AG04450 (cell line): ENCODE measurements at regions not wholly inside any gene's neighbourhood (a gene's known extent, or its start where the extent isn't known, plus 50 kb on each side); places are given as distances from the start of the nearest gene placed in this dataset.
A peak's percentile ranks its signal among the peaks of the same experiment; 100 is the strongest.

Experiments
- CTCF ChIA-PET: fragments of 300-600, 350-600 bp; formaldehyde crosslinking; extraction: SDS; loops from one replicate; lab custom pipeline; 2022; ENCODE audit warnings: antibody characterized with exemption, inconsistent platforms; lab: Charles Lee
- POLR2A ChIA-PET: fragments of 350-600 bp; formaldehyde crosslinking; extraction: SDS; loops from one replicate; lab custom pipeline; 2021; ENCODE audit warnings: antibody characterized with exemption, inconsistent platforms; lab: Yijun Ruan, JAX
- DNase-seq: peaks from one replicate; pipeline ENCODE4 v3.0.0-alpha.2; 2011; ENCODE audit warnings: low read depth, low spot score
- H3K27ac ChIP-seq: one replicate; pipeline ENCODE4 v1.5.1; 2012; ENCODE audit warnings: low read depth, low read length, control low read depth
- H3K27me3 ChIP-seq: one replicate; pipeline ENCODE4 v1.6.0; 2012; ENCODE audit warnings: low read length; ENCODE audit not compliant: control insufficient read depth, insufficient read depth
- H3K4me3 ChIP-seq: 2 replicates; pipeline ENCODE4 v1.5.1; 2011; ENCODE audit warnings: mild to moderate bottlenecking, low read depth, low read length, control low read depth
- H3K9me3 ChIP-seq: 2 replicates; pipeline ENCODE4 v1.5.1; 2012; ENCODE audit warnings: low read length; ENCODE audit not compliant: control insufficient read depth, insufficient read depth
- TF ChIP-seq, protein P1 (sequence below): IDR thresholded peaks from 2 replicates; pipeline ENCODE4 v1.5.1; 2011; ENCODE audit warnings: low read depth, low read length, control low read depth, inconsistent platforms

DNA sequence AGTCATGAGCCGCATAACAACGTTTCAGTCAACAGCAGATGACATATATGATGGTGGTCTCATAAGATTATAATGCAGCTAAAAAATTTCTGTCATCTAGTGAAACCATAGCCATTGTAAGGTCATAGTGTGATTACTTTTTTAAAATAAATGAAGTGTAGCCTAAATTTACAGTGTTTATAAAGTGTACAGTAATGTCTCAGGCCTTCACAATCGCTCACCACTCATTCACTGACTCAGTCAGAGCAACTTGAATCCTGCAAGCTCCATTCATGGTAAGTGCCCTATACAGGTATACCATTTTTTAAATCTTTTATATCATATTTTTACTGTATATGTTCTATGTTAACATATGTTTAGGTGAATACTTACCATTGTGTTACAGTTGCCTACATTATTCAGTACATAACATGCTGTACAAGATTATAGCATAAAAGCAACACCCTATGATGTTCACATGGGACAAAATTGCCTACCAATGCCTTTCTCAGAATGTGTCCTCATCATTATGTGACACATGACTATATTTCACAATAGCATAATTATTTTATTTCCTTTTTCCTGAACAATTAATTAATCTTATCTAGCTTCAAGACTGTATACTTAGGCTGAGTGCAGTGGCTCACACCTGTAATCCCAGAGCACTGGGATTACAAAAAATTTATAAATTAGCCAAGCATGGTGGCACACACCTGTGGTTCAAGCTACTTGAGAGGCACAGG is 1115.9 kb upstream of the ZEB2 start:
- DNase-seq, result peak; percentile 36
- Histone ChIP-seq H3K27ac (no peak overlapping the region), H3K27me3 (no peaks in the 10 kb centered on the region), H3K4me3 (no peak overlapping the region), H3K9me3 (no peaks in the 10 kb centered on the region)
- CTCF ChIA-PET, result no interaction called here
- TF ChIP-seq, protein P1, sequence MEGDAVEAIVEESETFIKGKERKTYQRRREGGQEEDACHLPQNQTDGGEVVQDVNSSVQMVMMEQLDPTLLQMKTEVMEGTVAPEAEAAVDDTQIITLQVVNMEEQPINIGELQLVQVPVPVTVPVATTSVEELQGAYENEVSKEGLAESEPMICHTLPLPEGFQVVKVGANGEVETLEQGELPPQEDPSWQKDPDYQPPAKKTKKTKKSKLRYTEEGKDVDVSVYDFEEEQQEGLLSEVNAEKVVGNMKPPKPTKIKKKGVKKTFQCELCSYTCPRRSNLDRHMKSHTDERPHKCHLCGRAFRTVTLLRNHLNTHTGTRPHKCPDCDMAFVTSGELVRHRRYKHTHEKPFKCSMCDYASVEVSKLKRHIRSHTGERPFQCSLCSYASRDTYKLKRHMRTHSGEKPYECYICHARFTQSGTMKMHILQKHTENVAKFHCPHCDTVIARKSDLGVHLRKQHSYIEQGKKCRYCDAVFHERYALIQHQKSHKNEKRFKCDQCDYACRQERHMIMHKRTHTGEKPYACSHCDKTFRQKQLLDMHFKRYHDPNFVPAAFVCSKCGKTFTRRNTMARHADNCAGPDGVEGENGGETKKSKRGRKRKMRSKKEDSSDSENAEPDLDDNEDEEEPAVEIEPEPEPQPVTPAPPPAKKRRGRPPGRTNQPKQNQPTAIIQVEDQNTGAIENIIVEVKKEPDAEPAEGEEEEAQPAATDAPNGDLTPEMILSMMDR, result no peak
- POLR2A ChIA-PET, result no interaction called here

DNA sequence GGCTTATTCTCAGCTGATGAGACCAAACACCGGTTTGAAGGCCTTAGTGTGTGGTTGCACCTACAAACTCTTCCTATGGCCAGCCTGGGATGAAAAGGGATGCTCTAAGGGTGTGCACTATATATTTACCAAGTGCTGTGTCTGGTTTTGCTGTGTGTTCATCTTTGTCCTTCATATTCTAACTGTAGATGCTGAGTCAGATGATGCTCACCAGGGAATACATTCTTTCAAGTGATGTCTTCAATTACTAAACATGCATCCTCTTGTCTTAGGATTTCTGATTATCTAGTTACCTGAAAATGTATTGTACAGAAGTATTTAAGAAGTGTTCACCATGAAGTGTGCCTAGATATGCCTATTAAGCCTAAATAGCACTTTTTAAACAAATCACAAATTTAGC is 1111.6 kb upstream of the ZEB2 start:
- CTCF ChIA-PET, result no interaction called here
- Histone ChIP-seq H3K9me3 (no peaks in the 10 kb centered on the region), H3K27me3 (no peaks in the 10 kb centered on the region), H3K27ac (no peak overlapping the region), H3K4me3 (no peak overlapping the region)
- TF ChIP-seq, protein P1, result no peak
- DNase-seq, result no peak
- POLR2A ChIA-PET, result no interaction called here

DNA sequence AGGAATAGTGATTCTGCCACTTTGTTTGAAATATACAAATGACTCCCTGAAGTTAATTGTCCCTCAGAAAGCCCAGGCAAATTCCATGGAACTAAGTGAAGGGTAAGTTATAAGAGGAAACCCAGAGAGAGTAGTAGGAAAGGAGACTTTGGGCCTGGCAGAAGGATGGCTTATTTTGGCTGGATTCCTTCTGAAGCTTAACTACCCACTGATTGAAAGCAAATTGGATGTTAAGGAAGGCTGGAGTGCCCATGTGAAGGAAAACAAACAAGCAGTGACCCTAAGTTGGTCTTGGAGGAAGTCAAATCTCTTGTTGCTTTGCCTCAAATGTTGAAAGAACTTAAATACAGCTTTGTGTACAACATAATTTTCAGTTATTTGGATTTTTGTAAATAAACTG is 1106.4 kb upstream of the ZEB2 start:
- CTCF ChIA-PET, result no interaction called here
- no peaks in the 10 kb centered on the region for H3K27me3 ChIP-seq
- TF ChIP-seq, protein P1, result no peak
- no peak overlapping the region for H3K4me3 ChIP-seq
- DNase-seq, result no peak
- no peaks in the 10 kb centered on the region for H3K9me3 ChIP-seq
- no peak overlapping the region for H3K27ac ChIP-seq
- POLR2A ChIA-PET, result no interaction called here

DNA sequence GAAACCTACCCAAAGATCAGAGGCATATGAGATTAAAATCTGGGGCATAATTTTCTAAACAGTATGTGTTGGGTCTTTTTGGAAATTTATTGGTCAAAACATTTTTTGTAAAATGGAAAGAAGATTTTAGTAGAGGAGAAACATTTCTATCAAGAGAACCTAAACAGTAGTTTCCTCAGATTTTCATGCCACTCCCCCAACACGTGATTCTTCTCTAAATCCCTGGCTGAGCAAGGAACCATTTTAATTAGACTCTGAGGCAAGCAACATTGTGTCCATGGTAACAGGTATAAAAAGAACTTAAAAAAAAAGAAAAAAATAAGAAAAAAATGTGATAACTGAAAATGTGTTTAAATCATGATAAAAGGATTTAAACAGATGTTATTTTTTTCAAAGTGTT is 1105.2 kb upstream of the ZEB2 start:
- CTCF ChIA-PET, result no interaction called here
- POLR2A ChIA-PET, result no interaction called here
- Histone ChIP-seq H3K4me3 (no peak overlapping the region), H3K9me3 (no peaks in the 10 kb centered on the region), H3K27ac (no peak overlapping the region), H3K27me3 (no peaks in the 10 kb centered on the region)
- TF ChIP-seq, protein P1, result no peak
- no peak for DNase-seq

DNA sequence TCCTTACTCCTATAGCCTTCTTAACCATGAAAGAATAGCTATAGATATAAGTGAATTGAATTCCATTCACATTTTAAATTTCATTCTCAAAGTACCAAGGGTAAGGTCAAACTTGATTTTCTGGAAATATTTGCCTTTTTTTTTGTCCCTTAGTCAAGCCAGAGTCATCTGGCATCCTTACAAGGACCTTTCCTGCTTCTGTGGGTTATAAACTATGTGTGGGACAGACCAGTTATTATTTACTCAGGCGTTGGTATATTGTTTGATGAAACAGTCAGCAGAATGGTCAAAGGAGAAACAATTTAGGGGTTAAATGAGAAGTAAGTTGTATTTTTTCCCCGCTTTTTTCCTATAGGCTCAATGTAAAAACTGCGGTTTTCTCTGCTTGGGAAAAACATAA is 1103.2 kb upstream of the ZEB2 start:
- TF ChIP-seq, protein P1, result no peak
- ChIA-PET POLR2A (no interaction called here), CTCF (no interaction called here)
- no peak overlapping the region for H3K4me3 ChIP-seq
- no peaks in the 10 kb centered on the region for H3K27me3 ChIP-seq
- H3K27ac ChIP-seq, result no peak overlapping the region
- DNase-seq, result no peak
- H3K9me3 ChIP-seq, result no peaks in the 10 kb centered on the region
